ENCODE measurements at regions not wholly inside any gene's neighbourhood (a gene's known extent, or its start where the extent isn't known, plus 50 kb on each side); places are given as distances from the start of the nearest gene placed in this dataset.

DNA sequence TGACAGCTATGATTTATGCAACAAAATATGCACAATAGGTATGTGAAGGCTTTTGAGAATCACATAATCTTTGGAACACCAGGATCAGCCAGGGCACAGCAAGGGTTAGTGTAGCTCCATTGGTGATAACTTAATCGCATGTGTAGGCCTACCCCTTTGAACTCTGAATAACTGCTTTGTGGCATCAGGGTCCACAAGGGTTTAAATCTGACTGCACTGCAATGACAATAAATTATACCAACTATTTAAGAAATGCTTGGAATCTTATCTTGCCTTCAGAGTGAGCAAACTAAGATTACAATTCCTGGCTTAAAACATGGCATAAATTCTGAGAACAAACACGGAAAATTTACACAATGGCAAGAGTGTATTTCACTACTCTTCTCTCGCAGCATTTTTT lies 245.8 kb downstream of the FBXO8 start:
- no peak for TF ChIP-seq TAF1 (IDR thresholded peaks at IDR 0.05; ENCODE audit: borderline replicate concordance, insufficient read depth, low read length)
- TF ChIP-seq POLR2AphosphoS5 (IDR thresholded peaks at IDR 0.05; ENCODE audit: low read depth, low read length): no peak
- TF ChIP-seq FOXP2 (optimal IDR thresholded peaks at IDR 0.05; ENCODE audit: borderline replicate concordance, extremely low read depth, extremely low read length, insufficient read depth): no peak
- no peak for TF ChIP-seq SIN3A (IDR thresholded peaks at IDR 0.05; ENCODE audit: borderline replicate concordance, insufficient read depth, low read length)
- TF ChIP-seq, protein P1, sequence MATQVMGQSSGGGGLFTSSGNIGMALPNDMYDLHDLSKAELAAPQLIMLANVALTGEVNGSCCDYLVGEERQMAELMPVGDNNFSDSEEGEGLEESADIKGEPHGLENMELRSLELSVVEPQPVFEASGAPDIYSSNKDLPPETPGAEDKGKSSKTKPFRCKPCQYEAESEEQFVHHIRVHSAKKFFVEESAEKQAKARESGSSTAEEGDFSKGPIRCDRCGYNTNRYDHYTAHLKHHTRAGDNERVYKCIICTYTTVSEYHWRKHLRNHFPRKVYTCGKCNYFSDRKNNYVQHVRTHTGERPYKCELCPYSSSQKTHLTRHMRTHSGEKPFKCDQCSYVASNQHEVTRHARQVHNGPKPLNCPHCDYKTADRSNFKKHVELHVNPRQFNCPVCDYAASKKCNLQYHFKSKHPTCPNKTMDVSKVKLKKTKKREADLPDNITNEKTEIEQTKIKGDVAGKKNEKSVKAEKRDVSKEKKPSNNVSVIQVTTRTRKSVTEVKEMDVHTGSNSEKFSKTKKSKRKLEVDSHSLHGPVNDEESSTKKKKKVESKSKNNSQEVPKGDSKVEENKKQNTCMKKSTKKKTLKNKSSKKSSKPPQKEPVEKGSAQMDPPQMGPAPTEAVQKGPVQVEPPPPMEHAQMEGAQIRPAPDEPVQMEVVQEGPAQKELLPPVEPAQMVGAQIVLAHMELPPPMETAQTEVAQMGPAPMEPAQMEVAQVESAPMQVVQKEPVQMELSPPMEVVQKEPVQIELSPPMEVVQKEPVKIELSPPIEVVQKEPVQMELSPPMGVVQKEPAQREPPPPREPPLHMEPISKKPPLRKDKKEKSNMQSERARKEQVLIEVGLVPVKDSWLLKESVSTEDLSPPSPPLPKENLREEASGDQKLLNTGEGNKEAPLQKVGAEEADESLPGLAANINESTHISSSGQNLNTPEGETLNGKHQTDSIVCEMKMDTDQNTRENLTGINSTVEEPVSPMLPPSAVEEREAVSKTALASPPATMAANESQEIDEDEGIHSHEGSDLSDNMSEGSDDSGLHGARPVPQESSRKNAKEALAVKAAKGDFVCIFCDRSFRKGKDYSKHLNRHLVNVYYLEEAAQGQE (IDR thresholded peaks at IDR 0.05; ENCODE audit: insufficient read depth in 1 of 2, low read depth in 2 of 2, low read length in 2 of 2): no peak

DNA sequence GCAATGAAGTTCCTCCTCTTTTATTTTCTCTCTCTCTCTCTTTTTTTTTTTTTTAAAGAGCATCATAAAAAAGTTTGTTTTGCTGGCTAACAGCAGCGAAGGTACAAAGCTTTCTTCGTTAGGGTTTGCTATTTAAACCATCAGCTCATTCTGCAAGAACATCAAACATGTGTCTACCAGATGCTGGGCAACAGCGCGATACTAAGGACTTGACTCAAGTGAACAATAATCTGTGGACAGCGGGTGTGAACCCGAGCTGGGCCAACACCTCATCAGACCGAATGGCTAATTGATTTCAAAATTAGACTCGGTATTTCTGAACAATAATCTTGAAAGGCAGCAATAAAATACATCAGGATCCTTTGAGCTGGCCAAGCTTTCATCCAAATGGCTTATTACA lies 246.4 kb downstream of the FBXO8 start:
- TF ChIP-seq TAF1 (IDR thresholded peaks at IDR 0.05; ENCODE audit: borderline replicate concordance, insufficient read depth, low read length): no peak
- TF ChIP-seq, protein P1 (IDR thresholded peaks at IDR 0.05; ENCODE audit: insufficient read depth in 1 of 2, low read depth in 2 of 2, low read length in 2 of 2): no peak
- TF ChIP-seq FOXP2 (optimal IDR thresholded peaks at IDR 0.05; ENCODE audit: borderline replicate concordance, extremely low read depth, extremely low read length, insufficient read depth): no peak
- TF ChIP-seq POLR2AphosphoS5 (IDR thresholded peaks at IDR 0.05; ENCODE audit: low read depth, low read length): no peak
- TF ChIP-seq SIN3A (IDR thresholded peaks at IDR 0.05; ENCODE audit: borderline replicate concordance, insufficient read depth, low read length): no peak

DNA sequence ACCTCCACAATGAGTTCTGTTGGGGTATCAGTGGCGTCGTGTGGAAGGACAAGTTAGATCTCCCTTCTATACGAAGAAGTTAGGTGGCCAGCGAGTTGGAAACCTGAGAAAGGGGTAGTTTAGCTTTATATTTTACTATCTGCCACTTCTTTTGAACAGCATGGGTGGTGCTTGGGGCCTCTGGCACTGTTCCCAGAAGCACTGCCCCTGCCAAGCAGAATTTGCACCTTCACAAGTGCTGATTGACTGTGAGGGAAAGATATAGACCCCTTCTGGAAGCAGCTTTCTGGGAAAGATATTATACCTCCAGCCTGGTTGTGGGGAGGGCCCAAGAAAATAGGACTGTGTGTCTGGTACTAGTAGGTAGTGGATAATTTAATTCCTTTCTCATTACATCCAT lies 246.9 kb downstream of the FBXO8 start:
- TF ChIP-seq FOXP2 (optimal IDR thresholded peaks at IDR 0.05; ENCODE audit: borderline replicate concordance, extremely low read depth, extremely low read length, insufficient read depth): no peak
- TF ChIP-seq, protein P1 (IDR thresholded peaks at IDR 0.05; ENCODE audit: insufficient read depth in 1 of 2, low read depth in 2 of 2, low read length in 2 of 2): no peak
- no peak for TF ChIP-seq POLR2AphosphoS5 (IDR thresholded peaks at IDR 0.05; ENCODE audit: low read depth, low read length)
- no peak for TF ChIP-seq TAF1 (IDR thresholded peaks at IDR 0.05; ENCODE audit: borderline replicate concordance, insufficient read depth, low read length)
- no peak for TF ChIP-seq SIN3A (IDR thresholded peaks at IDR 0.05; ENCODE audit: borderline replicate concordance, insufficient read depth, low read length)

DNA sequence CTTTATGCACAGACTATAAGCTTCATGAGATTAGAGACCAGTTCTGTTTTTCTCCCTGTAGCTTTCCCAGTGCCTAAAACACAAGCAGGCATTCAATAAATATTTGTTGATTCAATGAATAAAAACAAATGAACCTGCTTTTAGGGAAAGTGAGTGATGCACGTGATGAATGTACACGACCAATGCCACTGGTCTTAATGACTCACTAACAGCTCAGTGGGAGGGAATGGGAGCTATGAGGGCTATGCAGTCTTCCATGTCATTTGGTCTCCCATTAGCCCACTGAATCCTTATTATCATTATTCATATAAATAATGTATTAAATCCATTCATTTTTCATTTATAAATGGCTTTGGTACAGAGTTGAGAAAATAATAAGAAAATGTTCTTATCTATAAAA lies 247.4 kb downstream of the FBXO8 start:
- TF ChIP-seq, protein P1 (IDR thresholded peaks at IDR 0.05; ENCODE audit: insufficient read depth in 1 of 2, low read depth in 2 of 2, low read length in 2 of 2): no peak

DNA sequence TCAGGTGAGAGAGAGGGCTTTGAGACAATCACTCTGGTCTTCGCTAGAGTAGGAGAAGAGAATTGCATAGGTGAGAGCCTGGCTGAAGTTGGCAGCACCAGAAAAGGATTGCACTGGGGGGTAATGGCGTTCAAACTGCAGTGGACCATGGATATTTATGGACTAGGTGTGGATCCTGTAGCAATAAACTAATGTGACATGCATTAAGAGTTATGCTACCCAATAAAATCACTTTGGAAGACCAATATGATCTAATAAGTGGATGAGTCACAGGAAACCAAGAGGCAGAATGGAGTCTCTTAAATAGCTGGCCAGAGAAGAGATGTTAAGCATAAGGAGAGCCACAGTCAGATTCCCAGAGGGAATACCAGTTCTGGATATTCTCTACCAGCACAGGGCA lies 259.8 kb downstream of the FBXO8 start:
- TF ChIP-seq TAF1 (IDR thresholded peaks at IDR 0.05; ENCODE audit: borderline replicate concordance, insufficient read depth, low read length) (no peak), FOXP2 (optimal IDR thresholded peaks at IDR 0.05; ENCODE audit: borderline replicate concordance, extremely low read depth, extremely low read length, insufficient read depth) (no peak), SIN3A (IDR thresholded peaks at IDR 0.05; ENCODE audit: borderline replicate concordance, insufficient read depth, low read length) (no peak), POLR2AphosphoS5 (IDR thresholded peaks at IDR 0.05; ENCODE audit: low read depth, low read length) (no peak)
- TF ChIP-seq, protein P1 (IDR thresholded peaks at IDR 0.05; ENCODE audit: insufficient read depth in 1 of 2, low read depth in 2 of 2, low read length in 2 of 2): no peak

Data from PFSK-1 (cell line).